Suppressor macrophage treated with lipopolysaccharide for 1 hour (primary cell): ENCODE measurements at regions not wholly inside any gene's neighbourhood (a gene's known extent, or its start where the extent isn't known, plus 50 kb on each side); places are given as distances from the start of the nearest gene placed in this dataset.
A peak's percentile ranks its signal among the peaks of the same experiment; 100 is the strongest.
"Not testable (repeated sequence)": the region's sequence is repeated elsewhere in the genome, so short reads cannot be mapped to it uniquely, and the experiment has no call there.

Source experiments
- DNase-seq, 3 donors: peaks; one replicate each; pipeline ENCODE4 v3.0.0-alpha.2; 2020 to 2022

DNA sequence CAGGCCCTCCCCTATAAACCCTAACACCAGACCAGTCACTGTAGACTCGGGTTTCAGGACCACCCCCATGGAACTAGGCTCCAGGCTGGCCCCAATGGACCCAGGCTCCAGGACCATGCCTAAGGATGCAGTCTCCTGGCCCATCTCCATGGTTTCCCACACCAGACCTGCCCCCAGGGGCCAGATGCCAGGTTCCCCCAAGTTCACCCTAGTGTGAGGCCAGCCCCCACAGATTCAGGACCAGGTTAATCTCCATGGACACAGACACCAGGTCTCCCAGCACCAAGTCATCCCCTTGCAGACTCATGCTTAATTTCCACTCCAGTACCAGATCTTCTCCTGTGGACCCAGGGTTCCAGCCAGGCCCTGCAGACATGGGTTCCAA, 103.8 kb upstream of the LANCL2 start:
- no peak for DNase-seq

DNA sequence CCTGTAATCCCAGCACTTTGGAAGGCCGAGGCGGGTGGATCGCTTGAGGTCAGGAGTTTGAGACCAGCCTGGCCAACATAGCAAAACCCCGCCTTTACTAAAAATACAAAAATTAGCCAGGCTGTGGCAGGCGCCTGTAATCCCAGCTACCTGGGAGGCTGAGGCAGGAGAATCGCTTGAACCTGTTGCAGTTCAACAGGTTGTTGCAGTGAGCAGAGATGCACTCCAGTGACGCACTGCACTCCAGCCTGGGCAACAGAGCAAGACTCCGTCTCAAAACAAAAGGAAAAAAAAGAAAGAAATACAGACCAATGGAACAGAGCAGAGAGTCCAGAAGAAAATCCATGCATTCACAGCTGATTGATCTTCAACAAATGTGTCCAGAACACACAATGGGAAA, 99.8 kb upstream of the LANCL2 start:
- DNase-seq: not testable (repeated sequence)

DNA sequence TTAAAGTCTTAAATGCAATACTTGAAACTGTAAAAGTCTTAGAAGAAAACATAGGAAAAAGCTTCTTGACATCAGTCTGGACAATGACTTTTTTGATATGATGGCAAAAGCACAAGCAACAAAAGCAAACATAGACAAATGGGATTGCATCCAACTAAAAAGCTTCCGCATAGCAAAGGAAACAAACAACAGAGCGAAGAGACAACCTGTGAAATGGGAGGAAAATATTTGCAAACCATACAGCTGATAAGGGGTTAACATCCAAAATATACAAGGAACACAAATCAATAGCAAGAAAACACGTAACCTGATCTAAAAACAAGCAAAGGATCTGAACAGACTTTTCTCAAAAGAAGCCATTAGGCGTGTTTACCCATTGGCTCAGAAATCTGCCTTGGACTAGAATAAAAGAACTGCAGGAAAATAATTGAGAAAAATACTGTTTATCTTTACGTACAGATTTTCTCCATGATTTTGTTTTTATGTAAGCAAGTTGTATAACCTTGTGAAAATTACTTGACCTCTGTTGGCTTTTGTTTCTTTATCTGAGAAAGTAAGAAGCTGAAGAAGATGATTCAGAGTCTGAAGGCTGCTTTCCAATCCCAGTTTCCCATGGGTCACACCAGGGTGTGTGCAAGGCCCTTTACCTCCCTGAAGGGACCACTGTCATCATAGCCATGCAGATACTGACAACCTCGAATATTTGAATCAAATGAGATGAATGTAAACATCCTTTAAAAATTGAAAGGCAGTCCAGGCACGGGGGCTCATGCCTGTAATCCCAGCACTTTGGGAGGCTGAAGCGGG, 99.1 kb upstream of the LANCL2 start:
- DNase-seq: no peak

DNA sequence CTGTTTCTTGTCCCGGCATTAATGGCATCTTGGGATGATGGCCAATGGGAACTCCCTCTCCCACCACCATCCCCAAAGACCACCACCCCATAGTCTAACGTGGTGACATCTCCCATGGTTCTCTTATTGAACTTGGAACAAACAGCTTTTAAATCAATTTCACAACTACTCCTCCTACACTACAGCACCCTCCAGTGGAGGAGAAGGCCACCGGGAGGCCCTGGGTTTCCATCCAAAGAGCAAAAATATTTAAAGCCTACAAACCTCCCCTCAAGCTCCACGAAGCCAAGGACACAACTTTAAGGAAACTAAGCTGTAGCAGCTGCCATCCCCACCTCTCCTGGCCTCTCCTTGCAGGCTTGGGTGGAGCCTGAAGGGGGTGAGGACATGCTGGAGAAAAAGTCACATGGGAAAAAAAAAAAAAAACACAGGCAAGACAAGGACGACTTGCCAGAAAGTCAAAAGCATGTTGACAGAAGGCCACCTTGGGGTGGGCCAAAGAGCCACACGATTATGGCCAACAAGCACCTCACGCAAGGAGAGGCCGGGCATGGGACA, 94.0 kb upstream of the LANCL2 start:
- DNase-seq: no peak

DNA sequence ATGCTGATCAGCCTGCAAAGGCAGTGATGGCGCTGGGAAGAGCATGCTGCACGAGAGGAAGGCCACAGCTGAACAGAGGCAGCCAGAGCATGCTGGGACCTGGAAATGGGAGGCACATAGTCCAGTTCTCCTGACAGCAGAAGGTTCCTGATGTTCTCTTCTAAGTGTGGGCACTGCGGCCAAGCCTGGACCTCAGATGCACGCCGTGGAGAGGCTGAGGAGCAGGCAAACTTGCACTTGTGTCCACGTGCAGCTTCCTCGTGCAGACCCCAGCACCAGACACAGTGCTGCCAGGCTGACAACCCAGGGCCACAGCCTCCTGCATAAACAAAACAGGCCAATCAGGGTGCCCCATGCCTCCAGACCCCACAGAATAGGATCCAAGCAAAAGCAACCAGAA, 93.5 kb upstream of the LANCL2 start:
- DNase-seq: no peak

DNA sequence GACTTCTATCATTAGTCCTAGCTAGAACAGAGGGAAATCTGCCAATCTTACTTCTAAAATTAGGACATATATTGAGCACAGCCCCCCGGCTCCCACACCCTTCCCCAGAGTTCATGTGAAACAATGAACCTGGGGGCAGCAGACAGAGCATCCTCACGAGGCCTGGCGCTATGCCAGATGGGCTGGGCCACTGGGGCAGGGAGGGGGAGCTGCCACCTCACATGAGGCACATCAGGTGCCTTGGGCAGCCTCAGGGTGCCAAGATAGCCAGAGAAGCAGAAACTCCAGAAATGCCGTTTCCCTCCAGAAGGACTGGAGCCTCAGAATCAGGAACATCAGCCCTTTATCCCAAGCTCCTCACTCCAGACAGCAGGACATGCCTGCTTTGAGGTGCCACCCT, 92.8 kb upstream of the LANCL2 start:
- DNase-seq: no peak

DNA sequence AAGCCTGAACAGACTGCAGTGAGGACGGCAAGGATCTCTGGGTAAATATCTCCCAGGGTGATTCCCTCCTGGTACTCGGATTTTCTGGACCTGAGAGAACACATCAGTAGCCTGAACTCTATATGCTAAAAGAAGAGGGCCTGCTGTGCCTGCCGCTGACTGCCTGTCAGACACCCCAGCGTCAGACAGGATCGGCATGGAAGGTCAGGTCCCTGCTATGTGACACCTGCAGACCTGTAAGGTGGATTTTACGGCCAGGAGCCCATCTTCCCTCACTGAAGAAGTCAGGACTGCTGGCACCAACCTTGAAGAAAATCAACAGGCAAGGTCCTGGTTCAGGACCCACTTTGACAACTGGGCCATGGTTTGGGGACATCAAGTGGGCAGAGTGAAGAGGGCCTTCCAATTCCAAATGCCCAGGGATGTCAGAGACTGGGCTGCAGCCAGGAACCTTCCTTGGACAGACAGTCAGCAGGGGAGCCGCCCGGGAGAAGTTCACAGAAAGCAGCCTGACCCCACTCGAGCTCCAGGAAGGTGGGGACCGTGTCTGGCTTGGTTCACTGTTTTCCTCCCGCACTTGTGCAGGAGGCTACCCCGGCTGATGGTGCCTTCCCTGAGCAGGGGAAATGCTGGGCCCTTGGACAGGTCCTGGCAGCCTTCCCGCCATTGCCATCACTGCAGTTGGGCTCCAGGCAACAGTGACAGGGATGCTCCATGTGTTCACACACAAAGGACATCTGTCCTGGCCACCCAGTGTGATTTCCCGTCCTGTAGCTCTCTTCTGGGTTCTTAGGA, 91.8 kb upstream of the LANCL2 start:
- DNase-seq: no peak

DNA sequence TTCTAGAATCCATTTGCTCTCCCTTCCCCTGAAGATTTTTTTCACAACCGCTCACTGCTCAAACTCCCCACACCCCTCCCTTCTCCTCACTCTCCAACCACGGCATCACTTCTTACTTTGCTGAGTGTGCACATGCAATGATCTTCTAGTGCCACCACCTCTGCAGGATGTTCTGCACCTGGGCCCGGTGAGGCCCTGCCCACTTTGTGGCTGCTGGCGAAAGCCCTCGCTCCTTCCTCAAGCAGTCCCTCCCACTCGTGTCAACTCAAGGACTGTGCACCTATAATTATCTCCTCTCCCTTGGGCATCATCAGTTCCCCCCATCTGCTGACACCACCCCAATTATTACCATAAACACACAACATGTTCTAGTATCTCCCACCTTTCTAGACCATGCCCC, 91.0 kb upstream of the LANCL2 start:
- no peak for DNase-seq

DNA sequence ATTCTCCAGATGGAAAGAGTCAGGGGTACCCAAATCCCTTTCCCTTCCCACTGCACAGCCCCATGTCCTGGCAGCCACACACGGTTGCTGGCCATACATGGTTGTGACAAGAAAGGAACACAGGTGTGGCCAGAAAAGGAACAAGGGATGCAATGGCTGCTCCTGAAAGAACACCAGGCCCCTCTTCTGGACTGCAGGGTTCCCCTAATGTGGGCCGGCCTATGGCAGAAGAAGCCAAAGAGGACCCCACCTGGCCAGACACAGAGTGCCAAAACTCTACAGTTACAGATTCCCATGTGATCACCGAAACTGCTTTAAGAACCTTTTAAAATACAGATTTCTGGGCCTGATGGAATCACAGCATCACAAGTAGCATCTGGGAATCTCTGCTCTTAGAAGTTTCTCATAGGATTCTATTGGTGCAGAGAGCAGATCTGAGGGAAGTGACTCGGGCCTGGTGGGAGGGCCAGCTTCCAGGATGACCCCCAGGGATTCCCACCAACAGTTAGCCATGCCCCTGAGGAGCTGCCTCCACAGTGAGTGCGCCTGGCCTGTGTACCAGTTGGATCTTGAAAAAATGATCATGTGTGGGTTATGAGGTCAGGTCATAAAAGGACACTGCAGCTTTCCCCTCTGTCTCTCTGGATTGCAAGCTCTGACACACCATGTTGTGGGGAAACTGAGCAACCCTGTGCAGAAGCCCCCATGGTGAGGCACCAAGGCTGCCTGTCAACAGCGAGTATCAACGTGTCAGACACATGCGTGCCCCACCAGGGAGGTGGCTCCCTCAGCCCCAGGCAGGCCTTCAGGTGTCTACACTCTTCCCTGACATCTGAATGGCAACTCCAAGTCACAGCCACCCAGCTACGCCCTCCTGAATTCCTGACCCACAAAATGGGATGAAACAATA, 89.6 kb upstream of the LANCL2 start:
- DNase-seq: peak in 1 of 3 donors; percentile 3

DNA sequence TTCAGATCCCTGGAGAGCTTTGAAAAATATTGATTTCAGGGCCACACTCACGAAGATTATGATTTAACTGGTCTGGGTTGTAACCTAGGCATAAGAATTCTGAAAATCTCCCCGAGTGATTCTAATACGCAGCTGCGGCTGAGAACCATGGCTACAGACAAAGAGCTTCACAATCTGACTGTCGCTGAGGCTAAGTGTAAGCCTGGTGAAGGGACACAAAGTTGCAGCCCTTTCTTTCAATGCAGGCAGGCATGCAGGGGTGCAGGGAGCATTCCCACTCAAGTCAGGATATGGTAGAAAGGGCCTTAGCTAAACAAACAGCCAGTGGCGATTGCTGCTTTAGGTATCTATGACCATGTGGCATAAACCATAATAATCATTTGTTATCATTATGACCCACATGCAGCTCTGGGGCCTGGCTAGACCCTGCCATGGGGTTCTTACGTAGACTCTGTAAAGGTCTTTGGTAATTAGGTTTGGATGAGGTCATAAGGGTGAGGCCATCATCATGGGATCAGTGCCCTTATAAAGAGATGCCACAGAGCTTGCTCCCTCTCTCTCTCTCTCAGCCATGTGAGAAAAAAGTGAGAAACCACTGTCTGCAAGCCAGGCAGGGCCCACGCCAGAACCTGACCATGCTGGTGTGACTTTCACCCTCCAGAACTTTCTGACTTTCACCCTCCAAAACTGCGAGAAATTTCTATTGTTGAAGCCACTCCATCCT, 88.4 kb upstream of the LANCL2 start:
- no peak for DNase-seq

DNA sequence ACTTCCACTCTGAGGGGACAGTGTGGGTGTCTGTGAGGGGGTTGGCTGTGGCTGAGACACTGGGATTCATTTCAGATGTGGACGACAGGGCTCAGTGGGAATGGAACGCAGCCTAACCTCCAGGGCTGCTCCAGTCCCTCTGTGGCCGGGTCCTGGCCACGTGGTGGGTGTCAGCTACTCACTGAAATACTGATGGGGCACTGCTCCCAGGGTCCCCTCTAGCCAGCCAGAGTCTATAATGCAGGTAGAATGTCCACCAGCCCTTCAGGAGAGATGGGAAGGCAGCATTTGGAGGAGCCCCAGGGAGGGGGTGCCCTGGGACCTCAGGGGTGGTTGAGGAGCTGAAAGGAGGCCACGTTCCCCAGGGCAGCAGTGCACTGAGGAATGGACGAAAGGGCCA, 87.2 kb upstream of the LANCL2 start:
- DNase-seq: no peak

DNA sequence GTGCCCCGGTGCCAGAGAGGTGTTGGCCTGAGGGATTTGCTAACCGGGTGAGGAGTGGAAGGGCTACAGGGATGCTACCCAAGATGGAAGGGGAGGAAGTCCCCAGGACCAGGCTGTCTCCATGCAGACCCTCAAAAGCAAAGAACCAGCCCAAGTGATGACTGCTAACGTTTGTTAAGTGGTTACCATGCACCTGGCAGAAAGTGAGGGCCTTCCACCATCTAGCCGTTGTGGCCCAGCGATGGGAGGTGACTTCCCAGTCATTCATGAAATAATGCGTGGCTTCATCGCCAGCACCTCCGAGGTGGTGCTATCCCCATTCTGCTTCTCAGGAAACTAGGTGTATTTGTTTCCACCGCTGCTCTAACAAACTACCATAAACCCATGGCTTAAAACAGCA, 86.8 kb upstream of the LANCL2 start:
- no peak for DNase-seq

DNA sequence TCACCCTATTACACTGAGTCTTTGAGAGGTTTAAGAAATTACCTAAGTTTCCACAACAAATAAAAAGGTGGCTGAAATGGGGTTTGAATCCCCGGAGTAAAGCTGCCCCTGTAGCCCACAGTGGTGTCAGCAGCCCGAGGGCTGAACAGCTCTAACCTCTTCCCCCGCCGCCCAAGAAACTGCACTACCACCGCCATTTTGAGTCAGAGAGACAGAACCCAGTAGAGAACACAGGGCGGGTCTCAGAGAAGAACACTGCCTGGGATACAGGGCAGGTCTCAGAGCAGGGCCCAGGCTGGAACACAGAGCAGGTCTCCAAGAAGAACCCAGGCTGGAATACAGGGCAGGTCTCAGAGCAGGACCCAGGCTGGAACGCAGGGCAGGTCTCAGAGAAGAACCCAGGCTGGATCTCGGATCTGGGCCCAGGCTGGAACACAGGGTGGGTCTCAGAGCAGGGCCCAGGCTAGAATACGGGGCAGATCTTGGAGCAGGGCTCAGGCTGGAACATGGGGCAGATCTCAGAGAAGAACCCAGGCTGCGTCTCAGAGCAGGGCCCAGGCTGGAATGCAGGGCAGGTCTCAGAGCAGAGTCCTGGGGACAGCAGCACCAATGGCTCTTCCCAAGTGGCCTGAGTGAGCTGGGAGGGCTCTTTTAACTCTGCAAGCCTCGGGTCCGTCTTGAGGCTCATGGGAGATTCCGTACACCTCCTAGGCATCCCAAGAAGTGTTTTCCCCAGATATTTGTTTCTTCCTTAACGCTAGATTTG, 85.9 kb upstream of the LANCL2 start:
- DNase-seq: no peak

DNA sequence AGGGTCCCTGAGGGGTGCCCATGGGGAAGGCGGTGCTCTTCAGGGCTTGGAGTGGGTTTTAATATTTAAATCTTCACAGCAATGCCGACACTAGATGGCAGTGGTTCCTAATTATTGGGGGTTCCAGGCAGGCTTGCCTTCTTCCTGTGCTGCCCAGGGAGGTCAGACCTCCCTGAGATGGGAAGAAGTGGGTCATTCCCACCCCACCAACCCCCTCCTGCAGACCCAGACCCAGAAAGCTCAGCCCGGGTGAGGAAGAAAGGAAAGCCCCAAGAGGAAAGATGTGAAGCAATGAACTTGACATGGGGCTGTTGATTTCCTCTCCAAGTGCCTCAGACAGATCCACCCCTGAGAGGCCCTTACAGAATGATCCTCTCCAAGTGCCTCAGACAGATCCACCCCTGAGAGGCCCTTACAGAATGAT, 85.1 kb upstream of the LANCL2 start:
- DNase-seq: peak; percentile 78 to 81 (median 79)

DNA sequence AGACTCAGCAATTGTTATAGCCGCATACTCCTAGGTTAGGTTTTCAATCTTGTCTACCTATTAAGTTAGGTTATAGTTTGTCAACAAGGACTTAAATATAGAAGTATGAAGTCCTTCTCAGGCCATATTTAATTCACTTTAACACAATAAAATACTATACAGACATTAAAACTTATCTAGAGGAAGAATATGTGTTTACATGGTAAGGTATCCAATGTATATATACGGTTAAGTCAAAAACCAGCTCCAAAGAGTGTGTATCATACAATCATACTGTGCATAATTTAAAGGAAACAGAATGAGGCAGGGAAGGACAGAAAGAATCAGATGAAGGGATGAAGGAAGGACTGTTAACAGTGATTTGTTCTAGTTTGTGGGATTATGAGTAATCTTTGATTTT, 79.5 kb upstream of the LANCL2 start:
- DNase-seq: no peak

DNA sequence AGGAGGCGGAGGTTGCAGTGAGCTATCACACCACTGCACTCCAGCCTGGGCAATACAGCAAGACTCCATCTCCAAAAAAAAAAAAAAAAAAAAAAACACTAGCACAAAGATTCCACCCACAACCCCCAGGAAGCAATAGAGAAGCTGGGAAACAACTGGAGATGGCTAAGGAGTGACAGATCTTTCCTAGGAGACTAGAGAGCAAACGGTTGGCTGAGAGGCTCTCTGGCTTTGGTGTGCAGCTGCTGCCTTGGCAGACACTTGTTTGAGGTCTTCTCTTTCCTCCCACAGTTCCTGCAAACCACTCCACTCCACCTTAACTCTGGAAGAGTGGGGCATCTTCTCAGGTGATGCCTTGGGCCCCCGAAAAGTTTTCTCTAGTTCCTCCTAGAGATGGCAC, 78.5 kb upstream of the LANCL2 start:
- no peak for DNase-seq

DNA sequence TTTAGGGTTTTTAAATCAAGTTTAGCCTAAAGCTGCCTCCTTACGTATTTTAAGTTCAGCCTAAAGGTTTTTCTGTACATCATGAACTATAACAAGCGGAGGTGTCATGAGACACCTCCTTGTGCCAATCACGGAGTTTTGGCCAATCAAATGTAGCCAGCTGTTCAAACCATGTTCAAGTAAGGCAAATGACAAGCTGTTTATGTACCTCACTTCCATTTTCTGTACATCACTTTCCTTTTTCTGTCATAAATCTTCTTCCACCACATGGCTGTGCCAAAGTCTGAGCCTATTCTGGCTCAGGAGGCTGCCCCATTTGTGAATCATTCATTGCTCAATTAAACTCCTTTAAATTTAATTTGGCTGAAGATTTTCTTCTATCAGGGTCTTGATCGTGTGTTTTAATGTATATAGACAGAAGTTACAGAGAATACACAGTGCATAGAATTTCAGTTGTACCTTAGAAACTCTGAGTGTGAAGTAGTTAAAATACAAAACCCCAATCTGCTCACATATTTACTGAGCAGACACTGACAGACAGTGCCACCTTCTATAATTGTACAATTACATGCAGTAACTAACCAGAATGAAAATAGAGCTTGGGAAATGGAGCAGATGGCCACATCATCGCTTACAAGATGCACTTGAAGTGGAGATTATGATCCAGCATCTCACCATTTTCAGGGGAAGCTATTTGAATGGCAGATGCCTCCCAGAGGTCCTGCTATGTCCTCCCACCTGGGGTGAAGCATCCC, 76.9 kb upstream of the LANCL2 start:
- no peak for DNase-seq

DNA sequence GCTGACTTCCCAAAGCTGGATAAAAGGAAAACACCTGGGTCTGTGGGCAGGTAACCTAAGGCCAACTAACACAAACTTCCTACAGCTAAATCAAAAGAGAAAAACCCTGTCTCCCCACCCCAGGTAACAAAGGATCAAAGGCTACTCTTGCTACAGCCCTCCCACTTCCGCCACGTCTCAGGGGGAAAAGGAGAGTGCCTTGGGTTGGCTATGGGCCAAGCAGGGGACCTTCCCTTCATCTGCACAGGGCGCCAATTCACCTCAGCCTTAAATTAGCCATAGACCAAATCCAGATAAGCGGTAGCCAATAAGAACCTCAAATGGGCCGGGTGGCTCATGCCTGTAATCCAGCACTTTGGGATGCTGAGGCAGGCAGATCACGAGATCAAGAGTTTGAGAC, 69.1 kb upstream of the LANCL2 start:
- no peak for DNase-seq

DNA sequence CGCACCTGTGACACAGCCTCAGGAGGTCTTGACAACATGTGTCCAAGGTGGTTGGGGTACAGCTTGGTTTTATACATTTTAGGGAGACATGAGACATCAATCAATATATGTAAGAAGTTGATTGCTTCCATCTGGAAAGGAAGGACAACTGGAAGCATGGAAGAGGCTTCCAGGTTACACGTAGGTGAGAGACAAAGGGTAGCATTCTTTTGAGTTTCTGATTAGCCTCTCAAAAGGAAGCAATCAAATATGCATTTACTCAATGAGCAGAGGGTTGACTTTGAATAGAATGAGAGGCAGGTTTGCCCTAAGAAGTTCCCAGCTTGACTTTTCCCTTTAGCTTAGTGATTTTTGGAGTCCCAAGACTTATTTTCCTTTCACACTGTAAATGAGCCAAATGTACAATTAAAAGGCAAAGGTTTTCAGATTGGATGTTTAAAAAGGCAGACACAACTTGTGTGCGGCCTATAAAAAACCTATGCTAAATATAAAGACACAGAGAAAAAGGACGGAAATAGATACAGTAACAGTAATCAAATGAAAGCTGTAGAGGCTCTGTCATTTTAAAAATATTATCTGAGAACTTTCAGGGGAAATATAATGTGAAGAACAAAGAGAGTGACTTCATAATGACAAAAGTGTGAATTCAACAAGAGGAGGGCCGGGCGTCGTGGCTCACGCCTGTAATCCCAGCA, 65.7 kb upstream of the LANCL2 start:
- DNase-seq: no peak

DNA sequence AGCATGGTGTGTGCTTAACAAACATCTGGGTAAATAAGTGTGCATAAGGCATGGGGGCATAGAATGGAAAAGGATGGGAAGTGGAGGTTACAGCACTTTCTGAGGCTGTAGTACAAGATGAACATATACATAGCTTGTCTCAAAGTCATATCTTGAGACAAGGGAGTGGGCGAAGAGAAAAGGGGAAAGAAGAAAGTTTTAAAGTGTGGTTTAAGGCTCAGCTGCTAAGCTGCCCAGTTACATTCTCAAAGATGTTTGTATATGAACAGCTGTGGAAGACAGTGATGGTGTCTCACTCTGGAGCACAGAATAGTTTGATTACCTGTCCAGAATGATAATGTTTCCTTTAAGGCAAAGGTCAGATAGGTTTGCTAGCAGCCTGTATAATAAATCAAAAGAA, 61.9 kb upstream of the LANCL2 start:
- DNase-seq: no peak
